ENCODE measurements at regions not wholly inside any gene's neighbourhood (a gene's known extent, or its start where the extent isn't known, plus 50 kb on each side); places are given as distances from the start of the nearest gene placed in this dataset.

DNA sequence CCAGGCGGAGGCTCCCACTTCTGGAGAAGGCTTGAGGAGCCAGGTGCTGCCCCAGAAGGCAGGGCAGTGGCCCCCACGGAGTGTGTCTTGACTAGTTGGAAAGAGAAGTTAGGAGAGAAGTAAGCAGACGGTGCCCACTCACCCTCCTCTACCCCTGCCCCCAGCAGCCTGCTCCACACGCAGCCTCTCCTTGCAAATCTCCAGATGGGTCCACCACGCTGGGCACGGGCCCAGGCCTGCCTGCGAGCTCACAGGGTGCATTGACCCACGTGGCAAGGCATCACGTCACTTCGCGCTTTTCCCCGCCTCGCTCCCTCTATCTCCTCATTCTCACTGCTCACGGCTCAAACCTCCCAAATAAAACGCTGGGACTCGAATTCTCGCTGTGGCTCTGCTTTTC, 71.8 kb upstream of the RAB12 start:
- H3K4me1 Mint-ChIP-seq: no peaks in the 10 kb centered on the region
- WGBS, 2 experiments (ENCODE audit: insufficient coverage in 1 of 2, insufficient read length in 1 of 2): 81 to 86% methylated on average over 10 to 17 of the region's 17 CpGs
- no peaks in the 10 kb centered on the region for H3K36me3 Mint-ChIP-seq (ENCODE audit: low read depth)
- Histone ChIP-seq H3K4me3 (ENCODE audit: low read length) (no peak overlapping the region), H3K4me1 (ENCODE audit: control insufficient read depth, insufficient read depth, low read length) (no peaks in the 10 kb centered on the region), H3K9me3 (ENCODE audit: control insufficient read depth, low read length) (peaks cover 5% of the 10 kb centered on the region), H3K9ac (ENCODE audit: extremely low read depth, low read length, poor library complexity, severe bottlenecking) (no peak overlapping the region), H3K27ac (ENCODE audit: low read depth, low read length) (no peak overlapping the region), H3K27me3 (ENCODE audit: control insufficient read depth, insufficient read depth, low read length, poor library complexity, severe bottlenecking) (no peaks in the 10 kb centered on the region), H3K36me3 (ENCODE audit: control insufficient read depth, insufficient read depth, low read length) (no peaks in the 10 kb centered on the region)
- no peak overlapping the region for H3K27ac Mint-ChIP-seq
- H3K27me3 Mint-ChIP-seq (ENCODE audit: insufficient read depth): no peaks in the 10 kb centered on the region
- H3K9me3 Mint-ChIP-seq: peaks cover 7% of the 10 kb centered on the region
- no peak for TF ChIP-seq CTCF (conservative IDR thresholded peaks at IDR 0.05)
- H3K4me3 Mint-ChIP-seq: no peak overlapping the region
- DNase-seq: no peak

GRCh38 chr18:8538935-8539334, 70.3 kb upstream of the RAB12 start:
- Histone ChIP-seq H3K9me3 (ENCODE audit: control insufficient read depth, low read length) (no peaks in the 10 kb centered on the region), H3K36me3 (ENCODE audit: control insufficient read depth, insufficient read depth, low read length) (no peaks in the 10 kb centered on the region), H3K27me3 (ENCODE audit: control insufficient read depth, insufficient read depth, low read length, poor library complexity, severe bottlenecking) (no peaks in the 10 kb centered on the region), H3K4me1 (ENCODE audit: control insufficient read depth, insufficient read depth, low read length) (no peaks in the 10 kb centered on the region), H3K9ac (ENCODE audit: extremely low read depth, low read length, poor library complexity, severe bottlenecking) (no peak overlapping the region), H3K4me3 (ENCODE audit: low read length) (no peak overlapping the region), H3K27ac (ENCODE audit: low read depth, low read length) (no peak overlapping the region)
- H3K27ac Mint-ChIP-seq: no peak overlapping the region
- H3K27me3 Mint-ChIP-seq (ENCODE audit: insufficient read depth): no peaks in the 10 kb centered on the region
- no peak overlapping the region for H3K4me3 Mint-ChIP-seq
- 88 to 100% methylated on average over 1 to 2 of the region's 2 CpGs for WGBS, 2 experiments (ENCODE audit: insufficient coverage in 1 of 2, insufficient read length in 1 of 2)
- no peak for TF ChIP-seq CTCF (conservative IDR thresholded peaks at IDR 0.05)
- DNase-seq: no peak
- H3K36me3 Mint-ChIP-seq (ENCODE audit: low read depth): no peaks in the 10 kb centered on the region
- no peaks in the 10 kb centered on the region for H3K9me3 Mint-ChIP-seq
- no peaks in the 10 kb centered on the region for H3K4me1 Mint-ChIP-seq

DNA sequence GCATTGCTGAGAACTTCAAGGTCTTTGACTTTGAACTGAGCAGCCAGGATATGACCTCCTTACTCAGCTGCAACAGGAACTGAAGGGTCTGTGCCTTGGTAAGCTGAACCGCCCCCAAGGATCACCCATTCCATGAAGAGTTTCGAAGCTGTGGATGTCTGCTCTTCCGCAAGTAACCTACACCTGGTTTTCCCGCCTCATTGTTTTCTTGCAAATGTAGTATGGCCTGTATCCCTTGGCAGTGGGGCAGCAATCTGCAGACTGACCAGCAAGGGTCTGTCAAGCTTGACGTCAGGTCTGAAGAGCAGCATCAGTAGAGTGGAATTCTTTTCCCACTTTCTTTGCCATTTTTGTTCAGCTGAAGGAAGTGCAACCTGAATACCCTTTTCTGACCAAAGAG, 62.6 kb upstream of the RAB12 start:
- H3K9me3 Mint-ChIP-seq: no peaks in the 10 kb centered on the region
- Histone ChIP-seq H3K36me3 (ENCODE audit: control insufficient read depth, insufficient read depth, low read length) (no peaks in the 10 kb centered on the region), H3K4me1 (ENCODE audit: control insufficient read depth, insufficient read depth, low read length) (no peaks in the 10 kb centered on the region), H3K9me3 (ENCODE audit: control insufficient read depth, low read length) (no peaks in the 10 kb centered on the region), H3K27ac (ENCODE audit: low read depth, low read length) (no peak overlapping the region), H3K4me3 (ENCODE audit: low read length) (no peak overlapping the region), H3K9ac (ENCODE audit: extremely low read depth, low read length, poor library complexity, severe bottlenecking) (no peak overlapping the region), H3K27me3 (ENCODE audit: control insufficient read depth, insufficient read depth, low read length, poor library complexity, severe bottlenecking) (no peaks in the 10 kb centered on the region)
- no peaks in the 10 kb centered on the region for H3K36me3 Mint-ChIP-seq (ENCODE audit: low read depth)
- WGBS, 2 experiments (ENCODE audit: insufficient coverage in 1 of 2, insufficient read length in 1 of 2): 93 to 97% methylated on average over 5 of the region's 5 CpGs
- peaks cover under 1% of the 10 kb centered on the region for H3K4me1 Mint-ChIP-seq
- no peak for DNase-seq
- no peak for TF ChIP-seq CTCF (conservative IDR thresholded peaks at IDR 0.05)
- H3K27me3 Mint-ChIP-seq (ENCODE audit: insufficient read depth): peaks cover 2% of the 10 kb centered on the region
- H3K4me3 Mint-ChIP-seq: no peak overlapping the region
- no peak overlapping the region for H3K27ac Mint-ChIP-seq
